OCI-LY7 (cell line): ENCODE measurements at regions not wholly inside any gene's neighbourhood (a gene's known extent, or its start where the extent isn't known, plus 50 kb on each side); places are given as distances from the start of the nearest gene placed in this dataset.

Source experiments
- BruUV-seq: library from RNA; stranded (reverse); fragments of 400-500 nt; replicated peaks from 2 replicates; lab custom pipeline; 2021; lab: Mats Ljungman, UMichigan
- CTCF ChIA-PET: fragments of 300-600 bp; sonication (Branson Sonifier 250); formaldehyde crosslinking; loops from one replicate; lab custom pipeline; 2022; ENCODE audit warnings: antibody characterized with exemption; ENCODE audit not compliant: unreplicated experiment; lab: Charles Lee
- POLR2A ChIA-PET: fragments of 300-600 bp; sonication (Branson Sonifier 250); formaldehyde crosslinking; loops from one replicate; lab custom pipeline; 2022; ENCODE audit warnings: antibody characterized with exemption; lab: Charles Lee
- DNase-seq: peaks from one replicate; pipeline ENCODE4 v3.0.0-alpha.2; 2015; ENCODE audit warnings: low spot score
- H2AFZ ChIP-seq: fragments of 200-600 bp; sonication (generic), shearing (Covaris generic); 2 replicates; pipeline ENCODE4 v1.6.1; 2014; ENCODE audit warnings: mild to moderate bottlenecking, antibody characterized with exemption, low read length, moderate library complexity
- H3K27ac ChIP-seq: fragments of 200-600 bp; sonication (generic); 2 replicates; pipeline ENCODE4 v1.5.1; 2014; ENCODE audit warnings: mixed run types, low read depth, mild to moderate bottlenecking, moderate library complexity, low read length, inconsistent platforms; ENCODE audit not compliant: poor library complexity, severe bottlenecking
- H3K36me3 ChIP-seq: fragments of 200-600 bp; sonication (generic); 2 replicates; pipeline ENCODE4 v1.6.1; 2014; ENCODE audit warnings: mild to moderate bottlenecking, antibody characterized with exemption, low read length, moderate library complexity, mixed read lengths; ENCODE audit not compliant: insufficient read depth
- H3K4me1 ChIP-seq: fragments of 200-600 bp; sonication (generic); 2 replicates; pipeline ENCODE4 v1.5.1; 2014; ENCODE audit warnings: mild to moderate bottlenecking, low read length; ENCODE audit not compliant: insufficient read depth, poor library complexity, severe bottlenecking
- H3K4me2 ChIP-seq: fragments of 200-600 bp; sonication (generic); 2 replicates; pipeline ENCODE4 v1.6.1; 2014; ENCODE audit warnings: mild to moderate bottlenecking, low read length
- H3K4me3 ChIP-seq: fragments of 200-600 bp; sonication (generic); 2 replicates; pipeline ENCODE4 v1.5.1; 2014; ENCODE audit warnings: mild to moderate bottlenecking, low read depth, low read length; ENCODE audit not compliant: poor library complexity, severe bottlenecking
- H3K79me2 ChIP-seq: fragments of 200-600 bp; sonication (generic); 2 replicates; pipeline ENCODE4 v1.6.1; 2016; ENCODE audit warnings: low read depth, mild to moderate bottlenecking, low read length, moderate library complexity, mixed read lengths; ENCODE audit not compliant: insufficient read depth
- H3K9me2 ChIP-seq: fragments of 200-600 bp; sonication (generic); 2 replicates; pipeline ENCODE4 v1.6.1; 2016; ENCODE audit warnings: mild to moderate bottlenecking, low read length, mixed read lengths; ENCODE audit not compliant: insufficient read depth
- H3K9me3 ChIP-seq: fragments of 200-600 bp; sonication (generic); 2 replicates; pipeline ENCODE4 v1.6.1; 2014; ENCODE audit warnings: mild to moderate bottlenecking, mixed run types, low read length, mixed read lengths
- H4K20me1 ChIP-seq: fragments of 200-600 bp; sonication (generic); 2 replicates; pipeline ENCODE4 v1.6.1; 2014; ENCODE audit warnings: mild to moderate bottlenecking, antibody characterized with exemption, low read length, moderate library complexity, mixed read lengths; ENCODE audit not compliant: insufficient read depth
- CTCF ChIP-seq: fragments of 200-600 bp; sonication (generic); conservative IDR thresholded peaks from 2 replicates; pipeline ENCODE4 v1.5.1; 2014; ENCODE audit warnings: mild to moderate bottlenecking, antibody characterized with exemption, low read length, moderate library complexity, mixed read lengths
- EZH2phosphoT487 ChIP-seq: fragments of 200-600 bp; sonication (generic); IDR thresholded peaks from 2 replicates; pipeline ENCODE4 v1.6.1; 2018; ENCODE audit warnings: low read depth, borderline replicate concordance, mild to moderate bottlenecking, mixed run types, antibody characterized with exemption, low read length, moderate library complexity, mixed read lengths
- intact Hi-C: fragments of 100-400 bp; cut with micrococcal nuclease; formaldehyde crosslinking; loops from one replicate; pipeline ENCODE4 v1.10.0; 2022; ENCODE audit not compliant: unreplicated experiment

- Histone ChIP-seq H2AFZ (no peak overlapping the region), H3K27ac (no peak overlapping the region), H3K4me1 (no peaks in the 10 kb centered on the region), H3K4me2 (no peak overlapping the region), H3K4me3 (no peak overlapping the region), H3K9me2 (no peaks in the 10 kb centered on the region), H3K9me3 (no peaks in the 10 kb centered on the region), H3K79me2 (no peaks in the 10 kb centered on the region), H4K20me1 (no peaks in the 10 kb centered on the region), H3K36me3 (no peaks in the 10 kb centered on the region)
- CTCF ChIA-PET = no interaction called here
- intact Hi-C loops = no loop called here
- TF ChIP-seq EZH2phosphoT487 (no peak), CTCF (no peak)
- BruUV-seq = no TSS peak
- DNase-seq = no peak
- POLR2A ChIA-PET = no interaction called here
Measured at GRCh38 chr9:108062680-108063079, 573.1 kb upstream of the KLF4 start.

- intact Hi-C loops = no loop called here
- no peaks in the 10 kb centered on the region for H3K79me2 ChIP-seq
- no peaks in the 10 kb centered on the region for H3K9me2 ChIP-seq
- POLR2A ChIA-PET = no interaction called here
- no peak overlapping the region for H2AFZ ChIP-seq
- no peaks in the 10 kb centered on the region for H3K36me3 ChIP-seq
- DNase-seq = no peak
- no peaks in the 10 kb centered on the region for H3K9me3 ChIP-seq
- no peak overlapping the region for H3K27ac ChIP-seq
- no peaks in the 10 kb centered on the region for H3K4me1 ChIP-seq
- H4K20me1 ChIP-seq = no peaks in the 10 kb centered on the region
- BruUV-seq = no TSS peak
- no peak overlapping the region for H3K4me3 ChIP-seq
- CTCF ChIA-PET = no interaction called here
- TF ChIP-seq EZH2phosphoT487 (no peak), CTCF (no peak)
- H3K4me2 ChIP-seq = no peak overlapping the region
Measured at GRCh38 chr9:108060175-108060574, 570.6 kb upstream of the KLF4 start.

- intact Hi-C loops = no loop called here
- no peak overlapping the region for H3K4me2 ChIP-seq
- CTCF ChIA-PET = no interaction called here
Measured at GRCh38 chr9:108058135-108058814, 568.7 kb upstream of the KLF4 start.

More at GRCh38 chr9:108058135-108058814, 568.7 kb upstream of the KLF4 start:
- no peaks in the 10 kb centered on the region for H3K9me2 ChIP-seq
- no peak overlapping the region for H3K4me3 ChIP-seq
- no peaks in the 10 kb centered on the region for H3K36me3 ChIP-seq
- H2AFZ ChIP-seq = no peak overlapping the region
- DNase-seq = no peak
- POLR2A ChIA-PET = no interaction called here
- H3K9me3 ChIP-seq = no peaks in the 10 kb centered on the region
- BruUV-seq = no TSS peak
- TF ChIP-seq CTCF = no peak
- TF ChIP-seq EZH2phosphoT487 = no peak
- no peaks in the 10 kb centered on the region for H3K79me2 ChIP-seq
- no peak overlapping the region for H3K27ac ChIP-seq
- H4K20me1 ChIP-seq = no peaks in the 10 kb centered on the region
- no peaks in the 10 kb centered on the region for H3K4me1 ChIP-seq
